Mesenchymal stem cell (in vitro differentiated cells and primary cell): ENCODE measurements at regions not wholly inside any gene's neighbourhood (a gene's known extent, or its start where the extent isn't known, plus 50 kb on each side); places are given as distances from the start of the nearest gene placed in this dataset.

Experiments used
- DNase-seq: peaks from one replicate; pipeline ENCODE4 v3.0.0-alpha.2; 2013
- H2AFZ ChIP-seq: one replicate; pipeline ENCODE4 v1.6.1; 2013; ENCODE audit warnings: low read depth, mild to moderate bottlenecking, control low read depth, inconsistent platforms, low read length, moderate library complexity
- H2AK5ac ChIP-seq: 2 replicates; pipeline ENCODE4 v1.6.1; 2013; ENCODE audit warnings: low read length, moderate library complexity, mild to moderate bottlenecking, inconsistent platforms; ENCODE audit not compliant: severe bottlenecking
- H2BK120ac ChIP-seq: one replicate; pipeline ENCODE4 v1.6.1; 2013; ENCODE audit warnings: low read depth, mild to moderate bottlenecking, inconsistent platforms, low read length, moderate library complexity
- H2BK12ac ChIP-seq, 2 experiments: one replicate each; pipeline ENCODE4 v1.6.1; 2013; ENCODE audit warnings: inconsistent platforms in 2 of 2, low read length in 2 of 2, mild to moderate bottlenecking in 2 of 2, moderate library complexity in 2 of 2, control low read depth in 1 of 2
- H2BK15ac ChIP-seq: one replicate; pipeline ENCODE4 v1.6.1; 2013; ENCODE audit warnings: mild to moderate bottlenecking, low read depth, inconsistent platforms; ENCODE audit not compliant: poor library complexity, severe bottlenecking
- H2BK5ac ChIP-seq: 2 replicates; pipeline ENCODE4 v1.6.1; 2013; ENCODE audit warnings: low read depth, mild to moderate bottlenecking, low read length, control low read depth, inconsistent platforms; ENCODE audit not compliant: poor library complexity, severe bottlenecking
- H3K14ac ChIP-seq, 2 experiments: one replicate each; pipeline ENCODE4 v1.6.1; 2013; ENCODE audit warnings: inconsistent platforms in 2 of 2, low read length in 2 of 2, control low read depth in 1 of 2, mild to moderate bottlenecking in 1 of 2, moderate library complexity in 1 of 2
- H3K18ac ChIP-seq, 2 experiments: one replicate each; pipeline ENCODE4 v1.6.1; 2013; ENCODE audit warnings: inconsistent platforms in 2 of 2, low read length in 2 of 2, control low read depth in 1 of 2, low read depth in 1 of 2, mild to moderate bottlenecking in 1 of 2
- H3K23ac ChIP-seq, 2 experiments: one replicate each; pipeline ENCODE4 v1.6.1; 2013; ENCODE audit warnings: inconsistent platforms in 2 of 2, low read length in 2 of 2, mild to moderate bottlenecking in 2 of 2, moderate library complexity in 2 of 2, control low read depth in 1 of 2
- H3K27ac ChIP-seq: 2 replicates; pipeline ENCODE4 v1.5.1; 2013; ENCODE audit warnings: mild to moderate bottlenecking, moderate library complexity, low read length, control low read depth, inconsistent platforms; ENCODE audit not compliant: poor library complexity, severe bottlenecking
- H3K27me3 ChIP-seq, 2 experiments: 2 replicates each; pipeline versions ENCODE4 v1.6.1 to v1.7.0; 2013; ENCODE audit warnings: low read length in 2 of 2, mild to moderate bottlenecking in 2 of 2, moderate library complexity in 2 of 2, control low read depth in 1 of 2, inconsistent platforms in 1 of 2; ENCODE audit not compliant: control insufficient read depth in 1 of 2, insufficient read depth in 1 of 2
- H3K36me3 ChIP-seq, 2 experiments: 2 replicates each; pipeline versions ENCODE4 v1.6.1 to v1.7.0; 2013; ENCODE audit warnings: low read length in 2 of 2, control low read depth in 1 of 2, inconsistent platforms in 1 of 2, low read depth in 1 of 2, mild to moderate bottlenecking in 1 of 2; ENCODE audit not compliant: insufficient read depth in 2 of 2, control insufficient read depth in 1 of 2
- H3K4ac ChIP-seq, 2 experiments: one replicate each; pipeline ENCODE4 v1.6.1; 2013; ENCODE audit warnings: inconsistent platforms in 2 of 2, low read length in 2 of 2, mild to moderate bottlenecking in 2 of 2, moderate library complexity in 2 of 2, control low read depth in 1 of 2, low read depth in 1 of 2
- H3K4me1 ChIP-seq: 2 replicates; pipeline ENCODE4 v1.6.1; 2013; ENCODE audit warnings: low read depth, low read length, control low read depth; ENCODE audit not compliant: control insufficient read depth, insufficient read depth
- H3K4me2 ChIP-seq: 2 replicates; pipeline ENCODE4 v1.6.1; 2013; ENCODE audit warnings: low read length, mild to moderate bottlenecking, inconsistent platforms; ENCODE audit not compliant: poor library complexity, severe bottlenecking
- H3K4me3 ChIP-seq, 2 experiments: 2 replicates each; pipeline versions ENCODE4 v1.5.1 to v1.7.0; 2013; ENCODE audit warnings: low read length in 2 of 2, mild to moderate bottlenecking in 2 of 2, control low read depth in 1 of 2, low read depth in 1 of 2; ENCODE audit not compliant: insufficient read depth in 1 of 2
- H3K79me1 ChIP-seq: replicated peaks from 2 replicates; pipeline ENCODE4 v1.6.1; 2013; ENCODE audit warnings: mild to moderate bottlenecking, control low read depth, low read length, inconsistent platforms; ENCODE audit not compliant: poor library complexity, severe bottlenecking
- H3K9ac ChIP-seq: 2 replicates; pipeline ENCODE4 v1.7.0; 2013; ENCODE audit warnings: mild to moderate bottlenecking, low read length, moderate library complexity
- H3K9me3 ChIP-seq: 2 replicates; pipeline ENCODE4 v1.7.0; 2013; ENCODE audit warnings: mild to moderate bottlenecking, low read length; ENCODE audit not compliant: control insufficient read depth
- H4K8ac ChIP-seq: one replicate; pipeline ENCODE4 v1.6.1; 2013; ENCODE audit warnings: inconsistent platforms, mild to moderate bottlenecking, low read length, moderate library complexity
- H4K91ac ChIP-seq: one replicate; pipeline ENCODE4 v1.6.1; 2013; ENCODE audit warnings: mild to moderate bottlenecking, low read length, inconsistent platforms
- WGBS: methylation state at CpG from one replicate; pipeline ENCODE4 v1.1.7; 2013; ENCODE audit warnings: mixed read lengths; 5-methylcytosine and 5-hydroxymethylcytosine counted together

GRCh38 chr13:72539925-72540324, 187.5 kb downstream of the MZT1 start:
- H2BK15ac ChIP-seq, result no peak overlapping the region
- no peak overlapping the region for H3K9ac ChIP-seq
- peaks cover 6% of the 10 kb centered on the region for H3K4me1 ChIP-seq
- H2BK120ac ChIP-seq, result no peak overlapping the region
- H3K4me2 ChIP-seq, result no peak overlapping the region
- no peak overlapping the region for H3K23ac ChIP-seq
- H3K4ac ChIP-seq, result no peak overlapping the region
- no peak overlapping the region for H2AK5ac ChIP-seq
- H2AFZ ChIP-seq, result no peak overlapping the region
- H3K18ac ChIP-seq, result no peak overlapping the region
- H3K4me3 ChIP-seq, result no peak overlapping the region
- no peaks in the 10 kb centered on the region for H3K9me3 ChIP-seq
- H2BK5ac ChIP-seq, result no peak overlapping the region
- no CpG with 5 or more reads among the region's 1 CpG for WGBS
- H4K8ac ChIP-seq, result no peak overlapping the region
- DNase-seq, result no peak
- H3K14ac ChIP-seq, result no peak overlapping the region
- H2BK12ac ChIP-seq, result no peak overlapping the region
- no peaks in the 10 kb centered on the region for H3K27me3 ChIP-seq
- H3K27ac ChIP-seq, result no peak overlapping the region
- no peak overlapping the region for H4K91ac ChIP-seq
- no peaks in the 10 kb centered on the region for H3K79me1 ChIP-seq
- H3K36me3 ChIP-seq, result no peaks in the 10 kb centered on the region

- Histone ChIP-seq H2BK15ac (no peak overlapping the region), H3K9me3 (no peaks in the 10 kb centered on the region), H2AK5ac (no peak overlapping the region), H3K4ac (no peak overlapping the region), H3K27me3 (no peaks in the 10 kb centered on the region), H3K4me2 (no peak overlapping the region), H4K8ac (no peak overlapping the region), H2BK120ac (no peak overlapping the region), H2AFZ (no peak overlapping the region), H2BK12ac (no peak overlapping the region), H3K23ac (no peak overlapping the region), H4K91ac (no peak overlapping the region), H2BK5ac (no peak overlapping the region), H3K27ac (peak overlapping the region; percentile 11), H3K79me1 (no peaks in the 10 kb centered on the region), H3K4me3 (no peak overlapping the region), H3K18ac (no peak overlapping the region), H3K4me1 (peaks cover 7% of the 10 kb centered on the region), H3K14ac (no peak overlapping the region), H3K36me3 (no peaks in the 10 kb centered on the region), H3K9ac (no peak overlapping the region)
- WGBS, result 100% methylated on average over 1 of the region's 2 CpGs
- no peak for DNase-seq
Measured at GRCh38 chr13:72537782-72538181, 189.6 kb downstream of the MZT1 start.

- H2BK15ac ChIP-seq, result no peak overlapping the region
- no peak overlapping the region for H2BK5ac ChIP-seq
- H3K4ac ChIP-seq, result no peak overlapping the region
- H3K14ac ChIP-seq, result no peak overlapping the region
- no peak overlapping the region for H4K91ac ChIP-seq
- no peak overlapping the region for H3K18ac ChIP-seq
- WGBS, result 89% methylated on average over 2 of the region's 2 CpGs
- no peak overlapping the region for H2AK5ac ChIP-seq
- no peaks in the 10 kb centered on the region for H3K27me3 ChIP-seq
- H3K4me1 ChIP-seq, result peaks cover 7% of the 10 kb centered on the region
- peak overlapping the region; percentile 30 for H3K4me2 ChIP-seq
- H3K9ac ChIP-seq, result no peak overlapping the region
- no peaks in the 10 kb centered on the region for H3K9me3 ChIP-seq
- H3K27ac ChIP-seq, result peak overlapping the region; percentile 52
- H3K23ac ChIP-seq, result no peak overlapping the region
- no peak overlapping the region for H4K8ac ChIP-seq
- H3K36me3 ChIP-seq, result no peaks in the 10 kb centered on the region
- H2AFZ ChIP-seq, result no peak overlapping the region
- no peak overlapping the region for H2BK120ac ChIP-seq
- no peak overlapping the region for H3K4me3 ChIP-seq
- H2BK12ac ChIP-seq, result no peak overlapping the region
- DNase-seq, result no peak
- no peaks in the 10 kb centered on the region for H3K79me1 ChIP-seq
Measured at GRCh38 chr13:72537395-72537780, 190.0 kb downstream of the MZT1 start.

GRCh38 chr13:72536714-72537394, 190.6 kb downstream of the MZT1 start:
- Histone ChIP-seq H3K36me3 (no peaks in the 10 kb centered on the region), H3K4ac (no peak overlapping the region), H3K4me1 (peaks cover 7% of the 10 kb centered on the region), H3K27me3 (no peaks in the 10 kb centered on the region), H3K9me3 (no peaks in the 10 kb centered on the region), H3K14ac (no peak overlapping the region), H3K79me1 (no peaks in the 10 kb centered on the region), H2BK5ac (no peak overlapping the region), H3K23ac (no peak overlapping the region), H2BK12ac (no peak overlapping the region), H4K91ac (no peak overlapping the region), H3K27ac (peak overlapping the region; percentile 52), H2BK15ac (no peak overlapping the region), H2AK5ac (no peak overlapping the region), H3K4me3 (no peak overlapping the region), H3K9ac (no peak overlapping the region), H2AFZ (no peak overlapping the region), H3K18ac (no peak overlapping the region), H4K8ac (no peak overlapping the region), H3K4me2 (peak overlapping the region; percentile 30), H2BK120ac (no peak overlapping the region)
- no peak for DNase-seq
- 89% methylated on average over 11 of the region's 11 CpGs for WGBS
